Nephron progenitor cell (in vitro differentiated cells): ENCODE measurements at regions not wholly inside any gene's neighbourhood (a gene's known extent, or its start where the extent isn't known, plus 50 kb on each side); places are given as distances from the start of the nearest gene placed in this dataset.

Experiments
- DNase-seq: peaks from one replicate; pipeline ENCODE4 v3.0.0; 2021
- H3K27ac Mint-ChIP-seq: 2 replicates; pipeline ENCODE4 v1.8.0; 2021; ENCODE audit warnings: mild to moderate bottlenecking, moderate library complexity, mixed read lengths
- H3K27me3 Mint-ChIP-seq: 2 replicates; pipeline ENCODE4 v1.8.0; 2021; ENCODE audit warnings: mild to moderate bottlenecking, low read depth, mixed read lengths; ENCODE audit not compliant: poor library complexity
- H3K36me3 Mint-ChIP-seq: 2 replicates; pipeline ENCODE4 v1.8.0; 2021; ENCODE audit warnings: low read depth, mixed read lengths
- H3K4me1 Mint-ChIP-seq: 2 replicates; pipeline ENCODE4 v1.8.0; 2021; ENCODE audit warnings: mixed read lengths
- H3K4me3 Mint-ChIP-seq: 2 replicates; pipeline ENCODE4 v1.8.0; 2021; ENCODE audit warnings: mild to moderate bottlenecking, moderate library complexity, mixed read lengths
- H3K9me3 Mint-ChIP-seq: 2 replicates; pipeline ENCODE4 v1.8.0; 2021; ENCODE audit warnings: mild to moderate bottlenecking, moderate library complexity, mixed read lengths
- CTCF ChIP-seq: fragments of 200-600 bp; sonication (generic); IDR thresholded peaks from 2 replicates; pipeline ENCODE4 v1.5.0; 2021; ENCODE audit warnings: antibody characterized with exemption

- H3K9me3 Mint-ChIP-seq = no peaks in the 10 kb centered on the region
- TF ChIP-seq CTCF = no peak
- H3K4me1 Mint-ChIP-seq = no peaks in the 10 kb centered on the region
- no peaks in the 10 kb centered on the region for H3K36me3 Mint-ChIP-seq
- peaks cover 8% of the 10 kb centered on the region for H3K27me3 Mint-ChIP-seq
- H3K4me3 Mint-ChIP-seq = no peak overlapping the region
- H3K27ac Mint-ChIP-seq = no peak overlapping the region
- DNase-seq = no peak
Observed at GRCh38 chr3:82736696-82737277, 975.3 kb upstream of the GBE1 start.

- H3K36me3 Mint-ChIP-seq = no peaks in the 10 kb centered on the region
- no peak for DNase-seq
- H3K4me3 Mint-ChIP-seq = no peak overlapping the region
- H3K27ac Mint-ChIP-seq = no peak overlapping the region
- H3K9me3 Mint-ChIP-seq = peaks cover 9% of the 10 kb centered on the region
- H3K4me1 Mint-ChIP-seq = no peaks in the 10 kb centered on the region
- H3K27me3 Mint-ChIP-seq = peaks cover 2% of the 10 kb centered on the region
- no peak for TF ChIP-seq CTCF
Observed at GRCh38 chr3:82715091-82715856, 953.8 kb upstream of the GBE1 start.

- Mint-ChIP-seq H3K36me3 (no peaks in the 10 kb centered on the region), H3K4me1 (no peaks in the 10 kb centered on the region), H3K9me3 (no peaks in the 10 kb centered on the region), H3K27me3 (peaks cover 10% of the 10 kb centered on the region), H3K27ac (no peak overlapping the region), H3K4me3 (no peak overlapping the region)
- no peak for TF ChIP-seq CTCF
- DNase-seq = peak; percentile 6
Observed at GRCh38 chr3:82707035-82707434, 945.6 kb upstream of the GBE1 start.

GRCh38 chr3:82685761-82686160 lies 924.3 kb upstream of the GBE1 start:
- no peak overlapping the region for H3K4me3 Mint-ChIP-seq
- TF ChIP-seq CTCF = no peak
- no peak for DNase-seq
- H3K36me3 Mint-ChIP-seq = no peaks in the 10 kb centered on the region
- no peaks in the 10 kb centered on the region for H3K4me1 Mint-ChIP-seq
- H3K27me3 Mint-ChIP-seq = no peaks in the 10 kb centered on the region
- H3K9me3 Mint-ChIP-seq = no peaks in the 10 kb centered on the region
- no peak overlapping the region for H3K27ac Mint-ChIP-seq

- Mint-ChIP-seq H3K4me1 (no peaks in the 10 kb centered on the region), H3K36me3 (no peaks in the 10 kb centered on the region), H3K27me3 (no peaks in the 10 kb centered on the region), H3K27ac (no peak overlapping the region), H3K4me3 (no peak overlapping the region), H3K9me3 (no peaks in the 10 kb centered on the region)
- TF ChIP-seq CTCF = no peak
- no peak for DNase-seq
Observed at GRCh38 chr3:82676356-82677026, 915.0 kb upstream of the GBE1 start.
